IMR-90 (cell line): ENCODE measurements at regions not wholly inside any gene's neighbourhood (a gene's known extent, or its start where the extent isn't known, plus 50 kb on each side); places are given as distances from the start of the nearest gene placed in this dataset.

Source experiments
- ATAC-seq: fragments of 200-7000 bp; cut with Tn5 transposase; 2 replicates; pipeline ENCODE4 v1.9.1; 2020; ENCODE audit warnings: low read depth, mild to moderate bottlenecking, moderate library complexity
- BruUV-seq: library from RNA; stranded (reverse); fragments of 400-500 nt; replicated peaks from 2 replicates; lab custom pipeline; 2021; lab: Mats Ljungman, UMichigan
- CTCF ChIA-PET: fragments of 300-600 bp; formaldehyde crosslinking; extraction: SDS; loops from one replicate; lab custom pipeline; 2021; ENCODE audit warnings: antibody characterized with exemption; lab: Yijun Ruan, JAX
- POLR2A ChIA-PET: fragments of 300-600 bp; sonication (Branson Sonifier 250); formaldehyde crosslinking; loops from one replicate; lab custom pipeline; 2022; ENCODE audit warnings: antibody characterized with exemption; ENCODE audit not compliant: unreplicated experiment; lab: Charles Lee
- DNase-seq: peaks from one replicate; pipeline ENCODE4 v3.0.0; 2013
- H2AFZ ChIP-seq: replicated peaks from 2 replicates; pipeline ENCODE3; 2013; ENCODE audit warnings: low read length, mild to moderate bottlenecking; ENCODE audit not compliant: poor library complexity
- H2AK5ac ChIP-seq: 2 replicates; pipeline ENCODE4 v1.6.1; 2013; ENCODE audit warnings: low read depth, low read length, inconsistent platforms
- H2AK9ac ChIP-seq: replicated peaks from 2 replicates; pipeline ENCODE3; 2013; ENCODE audit warnings: mild to moderate bottlenecking, low read depth, low read length, moderate library complexity; ENCODE audit not compliant: poor library complexity
- H2BK120ac ChIP-seq: 2 replicates; pipeline ENCODE4 v1.6.1; 2013; ENCODE audit warnings: low read depth, low read length, inconsistent platforms
- H2BK15ac ChIP-seq: 3 replicates; pipeline ENCODE4 v1.6.1; 2013; ENCODE audit warnings: low read depth, low read length, inconsistent platforms
- H2BK20ac ChIP-seq: 2 replicates; pipeline ENCODE4 v1.6.1; 2013; ENCODE audit warnings: low read depth, mild to moderate bottlenecking, inconsistent platforms, low read length, moderate library complexity
- H2BK5ac ChIP-seq: 2 replicates; pipeline ENCODE4 v1.6.1; 2013; ENCODE audit warnings: mild to moderate bottlenecking, low read depth, low read length, inconsistent platforms; ENCODE audit not compliant: poor library complexity, severe bottlenecking
- H3K14ac ChIP-seq: replicated peaks from 2 replicates; pipeline ENCODE4 v1.6.1; 2013; ENCODE audit warnings: low read depth, low read length, inconsistent platforms
- H3K18ac ChIP-seq: 2 replicates; pipeline ENCODE4 v1.6.1; 2013; ENCODE audit warnings: low read depth, low read length, control low read depth
- H3K23ac ChIP-seq: 2 replicates; pipeline ENCODE4 v1.6.1; 2013; ENCODE audit warnings: low read depth, low read length, inconsistent platforms
- H3K27ac ChIP-seq: 2 replicates; pipeline ENCODE4 v1.5.1; 2013; ENCODE audit warnings: mild to moderate bottlenecking, control low read depth, low read length; ENCODE audit not compliant: insufficient read depth
- H3K27me3 ChIP-seq: 2 replicates; pipeline ENCODE4 v1.6.1; 2013; ENCODE audit warnings: low read length; ENCODE audit not compliant: control insufficient read depth, insufficient read depth
- H3K36me3 ChIP-seq: 2 replicates; pipeline ENCODE4 v1.6.1; 2013; ENCODE audit warnings: low read length, mixed read lengths; ENCODE audit not compliant: control insufficient read depth, insufficient read depth
- H3K4ac ChIP-seq: 2 replicates; pipeline ENCODE4 v1.6.1; 2013; ENCODE audit warnings: low read depth, low read length, inconsistent platforms
- H3K4me1 ChIP-seq: 2 replicates; pipeline ENCODE4 v1.6.1; 2013; ENCODE audit warnings: low read length, mixed read lengths; ENCODE audit not compliant: control insufficient read depth, insufficient read depth
- H3K4me2 ChIP-seq: 2 replicates; pipeline ENCODE4 v1.6.1; 2013; ENCODE audit warnings: low read depth, mild to moderate bottlenecking, control low read depth, low read length, moderate library complexity
- H3K4me3 ChIP-seq: 2 replicates; pipeline ENCODE4 v1.5.1; 2013; ENCODE audit warnings: low read depth, mild to moderate bottlenecking, control low read depth, low read length, moderate library complexity; ENCODE audit not compliant: insufficient read depth
- H3K56ac ChIP-seq: 2 replicates; pipeline ENCODE4 v1.6.1; 2013; ENCODE audit warnings: low read length, inconsistent platforms; ENCODE audit not compliant: insufficient read depth; ENCODE audit errors: extremely low read depth
- H3K79me1 ChIP-seq, 2 experiments: 2 replicates each; pipeline ENCODE4 v1.6.1; 2013; ENCODE audit warnings: low read length in 2 of 2, inconsistent platforms in 1 of 2, low read depth in 1 of 2
- H3K9ac ChIP-seq: 2 replicates; pipeline ENCODE4 v1.6.1; 2013; ENCODE audit warnings: low read depth, low read length, control low read depth
- H3K9me1 ChIP-seq: 2 replicates; pipeline ENCODE4 v1.6.1; 2013; ENCODE audit warnings: low read length, inconsistent platforms; ENCODE audit not compliant: insufficient read depth
- H3K9me3 ChIP-seq: 2 replicates; pipeline ENCODE4 v1.6.1; 2013; ENCODE audit warnings: low read length; ENCODE audit not compliant: control insufficient read depth, insufficient read depth
- H4K20me1 ChIP-seq: 2 replicates; pipeline ENCODE4 v1.6.1; 2013; ENCODE audit warnings: low read length, inconsistent platforms; ENCODE audit not compliant: insufficient read depth
- H4K5ac ChIP-seq: 2 replicates; pipeline ENCODE4 v1.6.1; 2013; ENCODE audit warnings: mild to moderate bottlenecking, low read depth, low read length, control low read depth
- H4K8ac ChIP-seq, 2 experiments: 2 replicates each; pipeline ENCODE4 v1.6.1; 2013; ENCODE audit warnings: low read depth in 2 of 2, low read length in 2 of 2, control low read depth in 1 of 2, inconsistent platforms in 1 of 2
- H4K91ac ChIP-seq: 2 replicates; pipeline ENCODE4 v1.6.1; 2013; ENCODE audit warnings: low read depth, low read length, inconsistent platforms; ENCODE audit not compliant: insufficient read depth
- BHLHE40 ChIP-seq: fragments of 150-350 bp; IDR thresholded peaks from 2 replicates; pipeline ENCODE4 v1.6.1; 2016; ENCODE audit warnings: mild to moderate bottlenecking, low read depth, low read length
- CEBPB ChIP-seq: IDR thresholded peaks from 2 replicates; pipeline ENCODE4 v1.6.1; 2012; ENCODE audit warnings: low read depth, low read length, improper control_type of control experiment
- CHD1 ChIP-seq: IDR thresholded peaks from 2 replicates; pipeline ENCODE4 v1.6.1; 2012; ENCODE audit warnings: low read depth, low read length, improper control_type of control experiment
- CTCF ChIP-seq: conservative IDR thresholded peaks from 2 replicates; pipeline ENCODE4 v1.5.1; 2012; ENCODE audit warnings: mild to moderate bottlenecking, low read depth, low read length, improper control_type of control experiment
- ELK1 ChIP-seq: fragments of 150-350 bp; IDR thresholded peaks from 2 replicates; pipeline ENCODE4 v1.6.1; 2016; ENCODE audit warnings: low read depth, mild to moderate bottlenecking, low read length, moderate library complexity, borderline replicate concordance
- FOS ChIP-seq: fragments of 150-350 bp; IDR thresholded peaks from 2 replicates; pipeline ENCODE4 v1.6.1; 2016; ENCODE audit warnings: low read depth, low read length
- MAFK ChIP-seq: IDR thresholded peaks from 2 replicates; pipeline ENCODE4 v1.6.1; 2012; ENCODE audit warnings: low read depth, low read length, improper control_type of control experiment
- MAZ ChIP-seq: IDR thresholded peaks from 2 replicates; pipeline ENCODE4 v1.6.1; 2012; ENCODE audit warnings: low read depth, mild to moderate bottlenecking, low read length, improper control_type of control experiment, moderate library complexity, borderline replicate concordance
- MXI1 ChIP-seq: IDR thresholded peaks from 2 replicates; pipeline ENCODE4 v1.6.1; 2012; ENCODE audit warnings: low read depth, mild to moderate bottlenecking, low read length, moderate library complexity, borderline replicate concordance
- NFE2L2 ChIP-seq: fragments of 150-350 bp; IDR thresholded peaks from 2 replicates; pipeline ENCODE4 v1.6.1; 2016; ENCODE audit warnings: low read depth, mild to moderate bottlenecking, low read length
- POLR2A ChIP-seq: IDR thresholded peaks from 2 replicates; pipeline ENCODE4 v1.6.1; 2012; ENCODE audit warnings: mild to moderate bottlenecking, low read depth, low read length
- RAD21 ChIP-seq: IDR thresholded peaks from 2 replicates; pipeline ENCODE4 v1.6.1; 2012; ENCODE audit warnings: low read length, improper control_type of control experiment
- RCOR1 ChIP-seq: IDR thresholded peaks from 2 replicates; pipeline ENCODE4 v1.6.1; 2012; ENCODE audit warnings: mild to moderate bottlenecking, low read length, improper control_type of control experiment; ENCODE audit not compliant: insufficient replicate concordance
- RFX5 ChIP-seq: IDR thresholded peaks from 2 replicates; pipeline ENCODE4 v1.8.0; 2012; ENCODE audit warnings: low read depth, mild to moderate bottlenecking, low read length, moderate library complexity
- SMC3 ChIP-seq: fragments of 150-350 bp; IDR thresholded peaks from 2 replicates; pipeline ENCODE4 v1.6.1; 2016; ENCODE audit warnings: low read depth, mild to moderate bottlenecking, antibody characterized with exemption, low read length, moderate library complexity
- WGBS, 2 experiments: methylation state at CpG; one replicate each; pipeline versions ENCODE4 v1.1.5 to v1.1.7; 2013; ENCODE audit warnings: missing lambda C conversion rate in 2 of 2; ENCODE audit not compliant: insufficient read length in 1 of 2; ENCODE audit errors: extremely low coverage in 2 of 2; 5-methylcytosine and 5-hydroxymethylcytosine counted together
- dilution Hi-C: fragments of 300-500 bp; cut with HindIII; formaldehyde crosslinking; loops from one replicate; pipeline ENCODE4 v1.14.3; 2018; ENCODE audit warnings: low sequenced_read_pairs; ENCODE audit not compliant: unreplicated experiment
- in situ Hi-C: fragments of 300-500 bp; cut with MboI; formaldehyde crosslinking; loops from 3 replicates; pipeline ENCODE4 v1.14.3; 2019; ENCODE audit warnings: low sequenced_read_pairs, inconsistent platforms, mixed read lengths
- intact Hi-C: fragments of 100-400 bp; cut with micrococcal nuclease; formaldehyde crosslinking; loops from 2 replicates; pipeline ENCODE4 v1.10.0; 2022
- TF ChIP-seq, protein P1 (sequence below): fragments of 150-350 bp; IDR thresholded peaks from 2 replicates; pipeline ENCODE4 v1.6.1; 2017; ENCODE audit warnings: mild to moderate bottlenecking, antibody characterized with exemption, low read length, low read depth

- DNase-seq (no peak), ATAC-seq (no peak)
- no peaks in the 10 kb centered on the region for H3K4me1 ChIP-seq
- ChIA-PET POLR2A (no interaction called here), CTCF (no interaction called here)
- no peaks in the 10 kb centered on the region for H4K20me1 ChIP-seq
- WGBS, 2 experiments: no CpG with 5 or more reads among the region's 5 CpGs
- no peak overlapping the region for H2AFZ ChIP-seq
- no peaks in the 10 kb centered on the region for H3K36me3 ChIP-seq
- H3K9me1 ChIP-seq: no peaks in the 10 kb centered on the region
- no peak overlapping the region for H4K5ac ChIP-seq
- no peak overlapping the region for H3K18ac ChIP-seq
- no peak overlapping the region for H2BK5ac ChIP-seq
- in situ Hi-C loops: no loop called here
- no peak overlapping the region for H3K14ac ChIP-seq
- H3K4ac ChIP-seq: no peak overlapping the region
- no peak overlapping the region for H3K56ac ChIP-seq
- H4K91ac ChIP-seq: no peak overlapping the region
- no peaks in the 10 kb centered on the region for H3K79me1 ChIP-seq
- intact Hi-C loops: no loop called here
- H3K27ac ChIP-seq: no peak overlapping the region
- no peak overlapping the region for H4K8ac ChIP-seq
- TF ChIP-seq RAD21 (no peak), MXI1 (no peak), CHD1 (no peak), POLR2A (no peak), MAFK (no peak), CEBPB (no peak), BHLHE40 (no peak), MAZ (no peak), FOS (no peak), ELK1 (no peak), NFE2L2 (no peak), SMC3 (no peak), RCOR1 (no peak), RFX5 (no peak), CTCF (no peak)
- TF ChIP-seq, protein P1, sequence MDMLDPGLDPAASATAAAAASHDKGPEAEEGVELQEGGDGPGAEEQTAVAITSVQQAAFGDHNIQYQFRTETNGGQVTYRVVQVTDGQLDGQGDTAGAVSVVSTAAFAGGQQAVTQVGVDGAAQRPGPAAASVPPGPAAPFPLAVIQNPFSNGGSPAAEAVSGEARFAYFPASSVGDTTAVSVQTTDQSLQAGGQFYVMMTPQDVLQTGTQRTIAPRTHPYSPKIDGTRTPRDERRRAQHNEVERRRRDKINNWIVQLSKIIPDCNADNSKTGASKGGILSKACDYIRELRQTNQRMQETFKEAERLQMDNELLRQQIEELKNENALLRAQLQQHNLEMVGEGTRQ: no peak
- no peak overlapping the region for H2AK9ac ChIP-seq
- H3K9ac ChIP-seq: no peak overlapping the region
- no peaks in the 10 kb centered on the region for H3K27me3 ChIP-seq
- H2AK5ac ChIP-seq: no peak overlapping the region
- H3K9me3 ChIP-seq: no peaks in the 10 kb centered on the region; the same call in 1 of the 2 replicates
- no peak overlapping the region for H2BK120ac ChIP-seq
- dilution Hi-C loops: no loop called here
- no peak overlapping the region for H2BK15ac ChIP-seq
- no peak overlapping the region for H3K4me3 ChIP-seq
- BruUV-seq: no TSS peak
- no peak overlapping the region for H3K4me2 ChIP-seq
- no peak overlapping the region for H3K23ac ChIP-seq
- H2BK20ac ChIP-seq: no peak overlapping the region
Measured at GRCh38 chr9:102796244-102796643, 198.9 kb upstream of the CYLC2 start.
